IPS-20b (cell line): ENCODE measurements at regions not wholly inside any gene's neighbourhood (a gene's known extent, or its start where the extent isn't known, plus 50 kb on each side); places are given as distances from the start of the nearest gene placed in this dataset.

Source experiments
- H3K27ac ChIP-seq: one replicate; pipeline ENCODE4 v1.5.1; 2013; ENCODE audit warnings: low read length
- H3K27me3 ChIP-seq: 2 replicates; pipeline ENCODE4 v1.6.1; 2013; ENCODE audit warnings: mild to moderate bottlenecking, low read length, inconsistent platforms; ENCODE audit not compliant: insufficient read depth
- H3K36me3 ChIP-seq: 2 replicates; pipeline ENCODE4 v1.6.1; 2013; ENCODE audit warnings: low read depth, mild to moderate bottlenecking, inconsistent platforms, low read length, moderate library complexity; ENCODE audit not compliant: insufficient read depth
- H3K4me1 ChIP-seq: 2 replicates; pipeline ENCODE4 v1.6.1; 2013; ENCODE audit warnings: mild to moderate bottlenecking, control low read depth, inconsistent platforms, low read length, moderate library complexity; ENCODE audit not compliant: insufficient read depth
- H3K4me3 ChIP-seq: 2 replicates; pipeline ENCODE4 v1.5.1; 2013; ENCODE audit warnings: mild to moderate bottlenecking, low read length, inconsistent platforms
- H3K9ac ChIP-seq: 2 replicates; pipeline ENCODE4 v1.6.1; 2013; ENCODE audit warnings: low read depth, mild to moderate bottlenecking, inconsistent platforms, low read length, moderate library complexity
- H3K9me3 ChIP-seq: 2 replicates; pipeline ENCODE4 v1.6.1; 2013; ENCODE audit warnings: mild to moderate bottlenecking, low read depth, low read length, inconsistent platforms; ENCODE audit not compliant: insufficient read depth

- Histone ChIP-seq H3K36me3 (no peaks in the 10 kb centered on the region), H3K27me3 (no peaks in the 10 kb centered on the region), H3K4me3 (no peak overlapping the region), H3K9ac (no peak overlapping the region), H3K27ac (no peak overlapping the region), H3K4me1 (peaks cover 2% of the 10 kb centered on the region; the same call in 1 of the 2 replicates), H3K9me3 (no peaks in the 10 kb centered on the region)
Observed at GRCh38 chr15:39266890-39267289, 314.0 kb upstream of the THBS1 start.

GRCh38 chr15:39267685-39268084 is 313.2 kb upstream of the THBS1 start:
- H3K4me1 ChIP-seq: peaks cover 2% of the 10 kb centered on the region
- no peak overlapping the region for H3K27ac ChIP-seq
- H3K4me3 ChIP-seq: no peak overlapping the region
- no peaks in the 10 kb centered on the region for H3K9me3 ChIP-seq
- no peak overlapping the region for H3K9ac ChIP-seq
- H3K36me3 ChIP-seq: no peaks in the 10 kb centered on the region
- H3K27me3 ChIP-seq: no peaks in the 10 kb centered on the region

- no peak overlapping the region for H3K27ac ChIP-seq
- H3K4me3 ChIP-seq: no peak overlapping the region
- H3K9ac ChIP-seq: no peak overlapping the region
- no peaks in the 10 kb centered on the region for H3K27me3 ChIP-seq
- no peaks in the 10 kb centered on the region for H3K9me3 ChIP-seq
- peaks cover 2% of the 10 kb centered on the region for H3K4me1 ChIP-seq
- H3K36me3 ChIP-seq: no peaks in the 10 kb centered on the region
Observed at GRCh38 chr15:39269352-39269751, 311.5 kb upstream of the THBS1 start.

- H3K4me1 ChIP-seq: peaks cover 2% of the 10 kb centered on the region
- no peak overlapping the region for H3K9ac ChIP-seq
- H3K27ac ChIP-seq: no peak overlapping the region
- no peaks in the 10 kb centered on the region for H3K27me3 ChIP-seq
- no peak overlapping the region for H3K4me3 ChIP-seq
- no peaks in the 10 kb centered on the region for H3K9me3 ChIP-seq
- no peaks in the 10 kb centered on the region for H3K36me3 ChIP-seq
Observed at GRCh38 chr15:39269821-39270220, 311.1 kb upstream of the THBS1 start.

GRCh38 chr15:39270221-39270855 is 310.5 kb upstream of the THBS1 start:
- no peaks in the 10 kb centered on the region for H3K36me3 ChIP-seq
- no peaks in the 10 kb centered on the region for H3K9me3 ChIP-seq
- no peaks in the 10 kb centered on the region for H3K27me3 ChIP-seq
- no peak overlapping the region for H3K27ac ChIP-seq
- no peak overlapping the region for H3K4me3 ChIP-seq
- no peak overlapping the region for H3K9ac ChIP-seq
- peaks cover 2% of the 10 kb centered on the region for H3K4me1 ChIP-seq

- H3K9ac ChIP-seq: no peak overlapping the region
- H3K4me1 ChIP-seq: peaks cover 2% of the 10 kb centered on the region
- no peak overlapping the region for H3K4me3 ChIP-seq
- no peaks in the 10 kb centered on the region for H3K36me3 ChIP-seq
- H3K27me3 ChIP-seq: no peaks in the 10 kb centered on the region
- H3K27ac ChIP-seq: no peak overlapping the region
- H3K9me3 ChIP-seq: no peaks in the 10 kb centered on the region
Observed at GRCh38 chr15:39270934-39271333, 309.9 kb upstream of the THBS1 start.

GRCh38 chr15:39272901-39273300 is 308.0 kb upstream of the THBS1 start:
- Histone ChIP-seq H3K4me1 (peaks cover 2% of the 10 kb centered on the region), H3K4me3 (no peak overlapping the region), H3K9me3 (no peaks in the 10 kb centered on the region), H3K27me3 (no peaks in the 10 kb centered on the region), H3K36me3 (no peaks in the 10 kb centered on the region), H3K9ac (no peak overlapping the region), H3K27ac (no peak overlapping the region)

GRCh38 chr15:39273717-39274411 is 307.0 kb upstream of the THBS1 start:
- Histone ChIP-seq H3K36me3 (no peaks in the 10 kb centered on the region), H3K4me3 (no peak overlapping the region), H3K27ac (no peak overlapping the region), H3K27me3 (no peaks in the 10 kb centered on the region), H3K4me1 (peaks cover 2% of the 10 kb centered on the region), H3K9me3 (no peaks in the 10 kb centered on the region), H3K9ac (no peak overlapping the region)

- Histone ChIP-seq H3K9ac (no peak overlapping the region), H3K4me1 (no peaks in the 10 kb centered on the region; the same call in none of the 2 replicates), H3K4me3 (no peak overlapping the region), H3K9me3 (no peaks in the 10 kb centered on the region), H3K36me3 (no peaks in the 10 kb centered on the region), H3K27ac (no peak overlapping the region), H3K27me3 (no peaks in the 10 kb centered on the region)
Observed at GRCh38 chr15:39275066-39275465, 305.8 kb upstream of the THBS1 start.

GRCh38 chr15:39279311-39279710 is 301.6 kb upstream of the THBS1 start:
- Histone ChIP-seq H3K4me1 (no peaks in the 10 kb centered on the region), H3K9me3 (no peaks in the 10 kb centered on the region), H3K27me3 (no peaks in the 10 kb centered on the region), H3K36me3 (no peaks in the 10 kb centered on the region), H3K9ac (no peak overlapping the region), H3K4me3 (no peak overlapping the region), H3K27ac (no peak overlapping the region)

GRCh38 chr15:39281094-39281493 is 299.8 kb upstream of the THBS1 start:
- Histone ChIP-seq H3K27me3 (no peaks in the 10 kb centered on the region), H3K36me3 (no peaks in the 10 kb centered on the region), H3K4me3 (no peak overlapping the region), H3K27ac (no peak overlapping the region), H3K9ac (no peak overlapping the region), H3K9me3 (no peaks in the 10 kb centered on the region), H3K4me1 (no peaks in the 10 kb centered on the region)

- no peak overlapping the region for H3K27ac ChIP-seq
- H3K9me3 ChIP-seq: no peaks in the 10 kb centered on the region
- H3K36me3 ChIP-seq: no peaks in the 10 kb centered on the region
- H3K27me3 ChIP-seq: no peaks in the 10 kb centered on the region
- no peak overlapping the region for H3K4me3 ChIP-seq
- no peaks in the 10 kb centered on the region for H3K4me1 ChIP-seq
- H3K9ac ChIP-seq: no peak overlapping the region
Observed at GRCh38 chr15:39282663-39283208, 298.1 kb upstream of the THBS1 start.
